Ishikawa (cell line): ENCODE measurements at regions not wholly inside any gene's neighbourhood (a gene's known extent, or its start where the extent isn't known, plus 50 kb on each side); places are given as distances from the start of the nearest gene placed in this dataset.

Source experiments
- CEBPB ChIP-seq: IDR thresholded peaks from 2 replicates; pipeline ENCODE4 v1.6.1; 2012
- CREB1 ChIP-seq: IDR thresholded peaks from 2 replicates; pipeline ENCODE4 v1.6.1; 2012; ENCODE audit warnings: low read depth
- EGR1 ChIP-seq: IDR thresholded peaks from 2 replicates; pipeline ENCODE4 v1.6.1; 2012
- EP300 ChIP-seq: IDR thresholded peaks from 2 replicates; pipeline ENCODE4 v1.6.1; 2012; ENCODE audit warnings: borderline replicate concordance
- FOXM1 ChIP-seq: IDR thresholded peaks from 2 replicates; pipeline ENCODE4 v1.6.1; 2012; ENCODE audit warnings: low read depth, borderline replicate concordance
- NFIC ChIP-seq: IDR thresholded peaks from 2 replicates; pipeline ENCODE4 v1.6.1; 2012
- RAD21 ChIP-seq: IDR thresholded peaks from 2 replicates; pipeline ENCODE4 v1.6.1; 2012; ENCODE audit warnings: low read depth
- REST ChIP-seq: IDR thresholded peaks from 2 replicates; pipeline ENCODE4 v1.6.1; 2012; ENCODE audit warnings: low read depth, mild to moderate bottlenecking
- TAF1 ChIP-seq: IDR thresholded peaks from 2 replicates; pipeline ENCODE4 v1.6.1; 2012; ENCODE audit warnings: low read depth, mild to moderate bottlenecking
- TCF12 ChIP-seq: IDR thresholded peaks from 2 replicates; pipeline ENCODE4 v1.6.1; 2012; ENCODE audit warnings: low read depth
- TEAD4 ChIP-seq: IDR thresholded peaks from 2 replicates; pipeline ENCODE4 v1.6.1; 2012
- USF1 ChIP-seq: IDR thresholded peaks from 2 replicates; pipeline ENCODE4 v1.6.1; 2012
- YY1 ChIP-seq: IDR thresholded peaks from 2 replicates; pipeline ENCODE4 v1.6.1; 2012; ENCODE audit warnings: low read depth
- ZBTB7A ChIP-seq: IDR thresholded peaks from 2 replicates; pipeline ENCODE4 v1.6.1; 2012; ENCODE audit warnings: low read depth
- TF ChIP-seq, protein P1 (sequence below): IDR thresholded peaks from 2 replicates; pipeline ENCODE4 v1.6.1; 2012

- TF ChIP-seq TCF12 = no peak
- TF ChIP-seq, protein P1, sequence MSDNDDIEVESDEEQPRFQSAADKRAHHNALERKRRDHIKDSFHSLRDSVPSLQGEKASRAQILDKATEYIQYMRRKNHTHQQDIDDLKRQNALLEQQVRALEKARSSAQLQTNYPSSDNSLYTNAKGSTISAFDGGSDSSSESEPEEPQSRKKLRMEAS = no peak
- no peak for TF ChIP-seq TEAD4
- no peak for TF ChIP-seq REST
- TF ChIP-seq FOXM1 = no peak
- TF ChIP-seq NFIC = no peak
- no peak for TF ChIP-seq YY1
- no peak for TF ChIP-seq USF1
- TF ChIP-seq CEBPB = no peak
- no peak for TF ChIP-seq TAF1
- TF ChIP-seq EGR1 = no peak
- TF ChIP-seq RAD21 = no peak
- TF ChIP-seq EP300 = no peak
Measured at GRCh38 chr15:94666553-94666952, 435.2 kb downstream of the MCTP2 start.

GRCh38 chr15:94667109-94667508 is 435.7 kb downstream of the MCTP2 start:
- TF ChIP-seq CEBPB = no peak
- no peak for TF ChIP-seq NFIC
- TF ChIP-seq TAF1 = no peak
- TF ChIP-seq ZBTB7A = no peak
- TF ChIP-seq EP300 = no peak
- no peak for TF ChIP-seq RAD21

DNA sequence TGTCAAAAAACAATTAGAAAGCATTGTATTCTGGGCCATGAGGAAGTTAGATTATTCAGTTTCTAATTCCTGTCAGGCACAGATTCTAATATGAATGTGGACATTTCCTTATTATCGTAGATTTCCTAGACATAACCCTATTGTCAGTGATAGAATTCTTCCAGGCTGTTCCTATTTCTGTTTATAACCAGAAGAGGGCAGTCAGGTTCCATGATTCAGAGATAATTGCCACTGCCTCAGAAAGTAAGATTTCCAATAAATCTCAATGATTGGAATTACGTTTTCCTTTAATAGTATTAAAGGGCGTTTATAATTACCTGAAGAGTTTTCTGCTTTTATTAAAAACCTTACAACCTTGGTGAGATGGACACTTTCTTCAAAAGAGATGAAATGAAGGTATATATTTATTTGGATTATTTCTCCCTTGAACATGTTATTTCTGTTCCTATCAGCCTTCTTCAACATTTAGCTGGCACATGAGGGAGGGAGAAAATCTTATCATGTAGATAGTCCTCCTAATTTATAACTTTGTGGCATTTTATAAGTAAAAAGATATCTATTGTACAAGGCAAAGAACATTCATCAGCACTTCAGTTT is 439.2 kb downstream of the MCTP2 start:
- TF ChIP-seq EP300 (no peak), EGR1 (no peak), CEBPB (no peak), RAD21 (peak; percentile 74)

DNA sequence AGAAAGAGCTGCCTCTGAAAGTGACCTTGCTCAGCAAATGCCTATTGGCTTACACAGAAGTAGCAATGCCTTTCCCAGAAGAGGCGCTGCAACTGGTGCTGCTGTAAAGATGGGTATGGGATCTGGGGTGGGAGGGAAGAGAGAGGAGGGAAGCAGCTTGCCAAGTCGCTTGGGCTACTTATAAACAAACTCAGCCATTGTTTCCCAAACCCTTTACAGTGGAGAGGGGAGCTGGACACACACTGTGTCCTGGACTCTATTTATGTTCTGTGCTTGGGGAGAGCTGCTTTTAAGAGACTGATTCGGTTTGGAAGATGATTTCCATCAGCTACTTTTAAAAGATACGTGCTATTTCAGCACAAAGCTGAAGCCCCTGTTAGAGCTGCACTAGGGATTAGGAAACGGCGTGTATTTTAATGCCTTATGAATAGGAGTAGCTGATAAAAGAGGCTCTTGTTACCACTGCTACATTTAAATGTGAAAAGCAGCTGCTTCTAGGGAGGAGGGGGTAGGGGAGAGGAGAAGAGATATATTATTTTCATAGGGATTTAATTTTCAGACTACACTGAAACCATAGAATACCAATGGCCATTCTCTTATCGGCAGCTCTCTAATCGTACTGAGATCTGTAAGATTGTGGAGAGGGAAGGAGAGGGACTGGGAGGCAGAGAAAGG is 440.6 kb downstream of the MCTP2 start:
- no peak for TF ChIP-seq CREB1
- no peak for TF ChIP-seq EGR1
- no peak for TF ChIP-seq REST
- TF ChIP-seq YY1 = no peak
- TF ChIP-seq USF1 = no peak
- no peak for TF ChIP-seq TCF12
- TF ChIP-seq FOXM1 = no peak
- TF ChIP-seq EP300 = no peak

- TF ChIP-seq RAD21 (no peak), FOXM1 (no peak), TAF1 (no peak)
- TF ChIP-seq, protein P1 = no peak
Measured at GRCh38 chr15:94673801-94674200, 442.4 kb downstream of the MCTP2 start.

- TF ChIP-seq EGR1 = no peak
- TF ChIP-seq NFIC = no peak
- no peak for TF ChIP-seq USF1
- TF ChIP-seq ZBTB7A = no peak
- TF ChIP-seq CREB1 = no peak
- no peak for TF ChIP-seq FOXM1
- TF ChIP-seq, protein P1 = no peak
- no peak for TF ChIP-seq REST
- TF ChIP-seq YY1 = no peak
- no peak for TF ChIP-seq EP300
Measured at GRCh38 chr15:94674296-94674695, 442.9 kb downstream of the MCTP2 start.
